AG09319 (cell line): ENCODE measurements at regions not wholly inside any gene's neighbourhood (a gene's known extent, or its start where the extent isn't known, plus 50 kb on each side); places are given as distances from the start of the nearest gene placed in this dataset.

Source experiments
- DNase-seq: peaks from one replicate; pipeline ENCODE4 v3.0.0-alpha.2; 2010; ENCODE audit warnings: low read depth; ENCODE audit errors: extremely low read depth
- TF ChIP-seq, protein P1 (sequence below): IDR thresholded peaks from 2 replicates; pipeline ENCODE4 v1.5.1; 2011; ENCODE audit warnings: low read depth, mild to moderate bottlenecking, inconsistent platforms, low read length, moderate library complexity

- TF ChIP-seq, protein P1, sequence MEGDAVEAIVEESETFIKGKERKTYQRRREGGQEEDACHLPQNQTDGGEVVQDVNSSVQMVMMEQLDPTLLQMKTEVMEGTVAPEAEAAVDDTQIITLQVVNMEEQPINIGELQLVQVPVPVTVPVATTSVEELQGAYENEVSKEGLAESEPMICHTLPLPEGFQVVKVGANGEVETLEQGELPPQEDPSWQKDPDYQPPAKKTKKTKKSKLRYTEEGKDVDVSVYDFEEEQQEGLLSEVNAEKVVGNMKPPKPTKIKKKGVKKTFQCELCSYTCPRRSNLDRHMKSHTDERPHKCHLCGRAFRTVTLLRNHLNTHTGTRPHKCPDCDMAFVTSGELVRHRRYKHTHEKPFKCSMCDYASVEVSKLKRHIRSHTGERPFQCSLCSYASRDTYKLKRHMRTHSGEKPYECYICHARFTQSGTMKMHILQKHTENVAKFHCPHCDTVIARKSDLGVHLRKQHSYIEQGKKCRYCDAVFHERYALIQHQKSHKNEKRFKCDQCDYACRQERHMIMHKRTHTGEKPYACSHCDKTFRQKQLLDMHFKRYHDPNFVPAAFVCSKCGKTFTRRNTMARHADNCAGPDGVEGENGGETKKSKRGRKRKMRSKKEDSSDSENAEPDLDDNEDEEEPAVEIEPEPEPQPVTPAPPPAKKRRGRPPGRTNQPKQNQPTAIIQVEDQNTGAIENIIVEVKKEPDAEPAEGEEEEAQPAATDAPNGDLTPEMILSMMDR, result no peak
- no peak for DNase-seq
Observed at GRCh38 chr2:107259408-107260195, 373.6 kb upstream of the ST6GAL2 start.

GRCh38 chr2:107263628-107264027 is 377.7 kb upstream of the ST6GAL2 start:
- DNase-seq, result no peak
- TF ChIP-seq, protein P1, result no peak

DNA sequence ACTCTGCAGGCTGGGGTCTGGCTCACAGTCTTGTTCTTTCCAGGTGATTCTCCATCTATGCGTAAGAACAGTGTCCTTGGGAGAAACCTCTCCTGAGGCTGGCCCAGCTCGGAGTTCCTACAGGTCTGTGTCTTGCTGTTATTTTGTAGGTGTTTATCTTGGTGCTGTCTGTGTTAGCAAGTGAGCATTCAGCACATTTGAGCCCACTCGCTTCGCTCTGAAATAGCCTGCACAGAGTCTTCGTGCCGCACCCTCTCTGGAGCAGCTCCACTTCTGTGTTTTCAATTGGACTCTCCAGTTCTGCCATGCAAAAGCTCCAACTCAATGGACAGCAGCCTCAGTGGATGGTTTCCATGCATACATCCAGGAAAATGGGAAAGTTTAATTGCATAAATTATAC is 378.2 kb upstream of the ST6GAL2 start:
- no peak for DNase-seq
- TF ChIP-seq, protein P1, result no peak

GRCh38 chr2:107266555-107266954 is 380.6 kb upstream of the ST6GAL2 start:
- no peak for DNase-seq
- TF ChIP-seq, protein P1, result no peak

- TF ChIP-seq, protein P1, result no peak
- no peak for DNase-seq
Observed at GRCh38 chr2:107267086-107267485, 381.1 kb upstream of the ST6GAL2 start.

- DNase-seq, result no peak
- TF ChIP-seq, protein P1, result no peak
Observed at GRCh38 chr2:107276034-107276433, 390.1 kb upstream of the ST6GAL2 start.

- TF ChIP-seq, protein P1, result no peak
- no peak for DNase-seq
Observed at GRCh38 chr2:107278672-107279071, 392.7 kb upstream of the ST6GAL2 start.
